Lung (tissue), 11 donors: ENCODE measurements at regions not wholly inside any gene's neighbourhood (a gene's known extent, or its start where the extent isn't known, plus 50 kb on each side); places are given as distances from the start of the nearest gene placed in this dataset.

Experiments
- ATAC-seq: fragments of 200-7000 bp; cut with Tn5 transposase; one replicate; pipeline ENCODE4 v1.9.1; 2020; ENCODE audit warnings: moderate number of reproducible peaks; ENCODE audit not compliant: insufficient read depth, low FRiP score
- DNase-seq, 3 donors: peaks; one replicate each; pipeline ENCODE4 v3.0.0-alpha.2; 2013 to 2017
- H3K27ac ChIP-seq, 2 donors: one replicate each; pipeline ENCODE4 v1.5.1; 2013; ENCODE audit warnings: mild to moderate bottlenecking in 2 of 2, moderate library complexity in 2 of 2, control low read depth in 1 of 2, inconsistent platforms in 1 of 2, low read depth in 1 of 2, low read length in 1 of 2
- H3K27me3 ChIP-seq, 3 donors: one replicate each; pipeline ENCODE4 v1.5.1; 2013; ENCODE audit warnings: low read length in 2 of 3; ENCODE audit not compliant: control insufficient read depth in 3 of 3, insufficient read depth in 3 of 3
- H3K36me3 ChIP-seq, 4 donors: one replicate each; pipeline ENCODE4 v1.5.1; 2013; ENCODE audit warnings: low read length in 4 of 4, mild to moderate bottlenecking in 1 of 4, moderate library complexity in 1 of 4; ENCODE audit not compliant: control insufficient read depth in 4 of 4, insufficient read depth in 4 of 4
- H3K4me1 ChIP-seq, 5 donors: one replicate each; pipeline ENCODE4 v1.5.1; 2013; ENCODE audit warnings: low read length in 5 of 5, mild to moderate bottlenecking in 2 of 5, moderate library complexity in 1 of 5; ENCODE audit not compliant: control insufficient read depth in 5 of 5, insufficient read depth in 5 of 5
- H3K4me3 ChIP-seq: one replicate; pipeline ENCODE4 v1.5.1; 2013; ENCODE audit warnings: mild to moderate bottlenecking, control low read depth, moderate library complexity
- H3K9ac ChIP-seq, 2 donors: one replicate each; pipeline ENCODE4 v1.5.1; 2013; ENCODE audit warnings: low read length in 2 of 2, control low read depth in 1 of 2; ENCODE audit not compliant: insufficient read depth in 1 of 2
- H3K9me3 ChIP-seq, 4 donors: one replicate each; pipeline ENCODE4 v1.5.1; 2013; ENCODE audit warnings: low read length in 3 of 4, mild to moderate bottlenecking in 1 of 4, moderate library complexity in 1 of 4; ENCODE audit not compliant: control insufficient read depth in 4 of 4, insufficient read depth in 3 of 4
- CTCF ChIP-seq: IDR thresholded peaks from 2 replicates; pipeline ENCODE4 v1.5.1; 2012; ENCODE audit warnings: mild to moderate bottlenecking; ENCODE audit errors: control extremely low read depth, extremely low read depth
- WGBS, 2 donors: extraction: QIAGEN DNeasy Blood & Tissue Kit; methylation state at CpG; one replicate each; pipeline ENCODE4 v1.1.7; 2013; 5-methylcytosine and 5-hydroxymethylcytosine counted together
- donor health status: control.
- donor health status: control.
- donor health status: Bipolar disorder and iron deficiency.
- donor health status: healthy.
- donor health status: DM: yes; HTN: yes; CAD: no.

GRCh38 chr2:48131539-48132270, 182.8 kb upstream of the FOXN2 start:
- no peak for ATAC-seq
- Histone ChIP-seq H3K9me3 (no peaks in the 10 kb centered on the region), H3K27ac (no peak overlapping the region), H3K4me3 (no peak overlapping the region), H3K4me1 (peaks cover 0 to 18% (median 8%) of the 10 kb centered on the region in 5 donors), H3K27me3 (no peaks in the 10 kb centered on the region), H3K9ac (no peak overlapping the region), H3K36me3 (no peaks in the 10 kb centered on the region)
- 65 to 69% methylated on average over 6 of the region's 6 CpGs for WGBS, 2 donors
- peak; percentile 63 to 92 (median 91) for DNase-seq
- TF ChIP-seq CTCF: no peak

- Histone ChIP-seq H3K9me3 (no peaks in the 10 kb centered on the region), H3K9ac (no peak overlapping the region), H3K4me1 (peaks cover 0 to 18% (median 8%) of the 10 kb centered on the region in 5 donors), H3K4me3 (no peak overlapping the region), H3K36me3 (no peaks in the 10 kb centered on the region), H3K27me3 (no peaks in the 10 kb centered on the region), H3K27ac (no peak overlapping the region)
- no peak for TF ChIP-seq CTCF
- WGBS, 2 donors: 85 to 92% methylated on average over 7 of the region's 7 CpGs
- ATAC-seq: no peak
- DNase-seq: no peak
Measured at GRCh38 chr2:48132271-48132625, 182.2 kb upstream of the FOXN2 start.

- Histone ChIP-seq H3K36me3 (no peaks in the 10 kb centered on the region), H3K27ac (no peak overlapping the region), H3K4me3 (no peak overlapping the region), H3K4me1 (peaks cover 0 to 18% (median 8%) of the 10 kb centered on the region in 5 donors), H3K9ac (no peak overlapping the region), H3K9me3 (peaks cover 0 to 3% (median 0%) of the 10 kb centered on the region in 4 donors), H3K27me3 (no peaks in the 10 kb centered on the region)
- WGBS, 2 donors: 98 to 100% methylated on average over 1 of the region's 1 CpG
- ATAC-seq: no peak
- no peak for DNase-seq
- no peak for TF ChIP-seq CTCF
Measured at GRCh38 chr2:48134704-48135103, 179.8 kb upstream of the FOXN2 start.

- Histone ChIP-seq H3K9ac (no peak overlapping the region), H3K27me3 (no peaks in the 10 kb centered on the region), H3K36me3 (no peaks in the 10 kb centered on the region), H3K4me3 (no peak overlapping the region), H3K4me1 (peaks cover 0 to 16% (median 8%) of the 10 kb centered on the region in 5 donors), H3K27ac (no peak overlapping the region), H3K9me3 (peaks cover 0 to 3% (median 0%) of the 10 kb centered on the region in 4 donors)
- DNase-seq (no peak), ATAC-seq (no peak)
- TF ChIP-seq CTCF: no peak
- WGBS, 2 donors: 92 to 97% methylated on average over 1 of the region's 1 CpG
Measured at GRCh38 chr2:48135797-48136196, 178.7 kb upstream of the FOXN2 start.
